LNCaP clone FGC (cell line): ENCODE measurements at regions not wholly inside any gene's neighbourhood (a gene's known extent, or its start where the extent isn't known, plus 50 kb on each side); places are given as distances from the start of the nearest gene placed in this dataset.

Experiments
- DNase-seq: peaks from one replicate; pipeline ENCODE4 v3.0.0-alpha.2; 2011; ENCODE audit warnings: low read depth
- H3K4me3 ChIP-seq: 2 replicates; pipeline ENCODE4 v1.5.1; 2011; ENCODE audit warnings: mild to moderate bottlenecking, low read depth, low read length, control low read depth
- CTCF ChIP-seq: IDR thresholded peaks from 2 replicates; pipeline ENCODE4 v1.5.1; 2012; ENCODE audit warnings: mild to moderate bottlenecking; ENCODE audit not compliant: control insufficient read depth, insufficient read depth; ENCODE audit errors: extremely low read depth

GRCh38 chr7:35371221-35371620 is 117.3 kb upstream of the TBX20 start:
- TF ChIP-seq CTCF: no peak
- no peak for DNase-seq

GRCh38 chr7:35370687-35371086 is 116.8 kb upstream of the TBX20 start:
- no peak for DNase-seq
- TF ChIP-seq CTCF: no peak

More at GRCh38 chr7:35371221-35371620, 117.3 kb upstream of the TBX20 start:
- no peak overlapping the region for H3K4me3 ChIP-seq

GRCh38 chr7:35366167-35367155 is 112.6 kb upstream of the TBX20 start:
- no peak overlapping the region for H3K4me3 ChIP-seq
- no peak for DNase-seq
- no peak for TF ChIP-seq CTCF

More at GRCh38 chr7:35370687-35371086, 116.8 kb upstream of the TBX20 start:
- no peak overlapping the region for H3K4me3 ChIP-seq

DNA sequence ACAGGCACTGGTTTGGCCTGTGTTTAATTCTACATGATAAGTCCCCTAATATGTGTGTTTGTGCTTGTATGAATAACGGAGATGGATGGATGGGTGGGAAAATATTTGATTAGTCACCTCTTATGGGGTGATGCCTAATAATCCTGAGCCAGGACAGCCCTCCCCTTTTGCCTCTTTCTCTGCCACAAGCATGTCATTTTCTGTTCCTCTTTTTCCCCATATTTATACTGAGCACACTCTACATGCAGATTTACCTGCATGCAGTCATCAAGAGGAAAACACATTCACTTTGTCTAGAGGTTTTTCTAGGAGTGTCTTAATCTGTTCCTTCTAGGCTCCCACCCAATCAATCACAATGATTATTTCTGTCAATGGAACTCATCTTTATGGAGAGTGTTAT is 111.6 kb upstream of the TBX20 start:
- DNase-seq: no peak
- no peak for TF ChIP-seq CTCF
- H3K4me3 ChIP-seq: no peak overlapping the region

GRCh38 chr7:35362341-35362740 is 108.4 kb upstream of the TBX20 start:
- DNase-seq: no peak
- no peak for TF ChIP-seq CTCF
- no peak overlapping the region for H3K4me3 ChIP-seq

DNA sequence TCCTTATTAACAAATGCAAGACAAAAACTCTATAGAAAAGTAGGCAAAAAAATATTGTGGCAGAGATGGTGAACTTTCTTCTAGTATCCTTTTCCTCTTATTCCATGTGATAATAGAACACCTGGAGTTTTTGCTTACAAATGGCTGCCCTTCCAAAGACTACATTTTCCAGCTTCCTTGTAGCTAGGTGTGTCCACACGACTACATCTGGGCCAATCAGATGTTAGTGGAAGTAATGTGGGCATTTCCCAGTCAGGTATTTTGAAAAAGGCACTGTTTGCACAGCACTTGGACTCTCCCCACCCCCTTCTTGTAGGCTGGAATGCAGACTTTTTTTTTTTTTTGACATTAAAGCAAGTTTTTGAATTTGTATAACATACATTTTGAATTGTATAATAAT is 105.5 kb upstream of the TBX20 start:
- no peak for TF ChIP-seq CTCF
- DNase-seq: no peak
- H3K4me3 ChIP-seq: no peak overlapping the region
